Endothelial cell (in vitro differentiated cells): ENCODE measurements at regions not wholly inside any gene's neighbourhood (a gene's known extent, or its start where the extent isn't known, plus 50 kb on each side); places are given as distances from the start of the nearest gene placed in this dataset.

Experiments used
- DNase-seq: peaks from one replicate; pipeline ENCODE4 v3.0.0; 2021; ENCODE audit warnings: low spot score
- H3K27ac Mint-ChIP-seq: one replicate; pipeline ENCODE4 v1.8.0; 2021; ENCODE audit warnings: mixed read lengths, inconsistent platforms; ENCODE audit not compliant: unreplicated experiment
- H3K27me3 Mint-ChIP-seq: one replicate; pipeline ENCODE4 v1.8.0; 2021; ENCODE audit warnings: mild to moderate bottlenecking, moderate library complexity, mixed read lengths, inconsistent platforms; ENCODE audit not compliant: unreplicated experiment
- H3K36me3 Mint-ChIP-seq: one replicate; pipeline ENCODE4 v1.8.0; 2021; ENCODE audit warnings: mild to moderate bottlenecking, low read depth, mixed read lengths, inconsistent platforms; ENCODE audit not compliant: unreplicated experiment
- H3K4me1 Mint-ChIP-seq: one replicate; pipeline ENCODE4 v1.8.0; 2021; ENCODE audit warnings: mild to moderate bottlenecking, mixed read lengths, inconsistent platforms; ENCODE audit not compliant: unreplicated experiment
- H3K4me3 Mint-ChIP-seq: one replicate; pipeline ENCODE4 v1.8.0; 2021; ENCODE audit warnings: mild to moderate bottlenecking, mixed read lengths, inconsistent platforms; ENCODE audit not compliant: unreplicated experiment
- H3K9me3 Mint-ChIP-seq: one replicate; pipeline ENCODE4 v1.8.0; 2021; ENCODE audit warnings: mixed read lengths, inconsistent platforms; ENCODE audit not compliant: unreplicated experiment
- CTCF ChIP-seq: fragments of 200-600 bp; sonication (generic); IDR thresholded peaks from one replicate; pipeline ENCODE4 v1.5.0; 2021; ENCODE audit warnings: antibody characterized with exemption; ENCODE audit not compliant: unreplicated experiment

GRCh38 chr6:132892929-132893771 is 78.8 kb downstream of the RPS12 start:
- TF ChIP-seq CTCF, result no peak
- H3K9me3 Mint-ChIP-seq, result no peaks in the 10 kb centered on the region
- H3K27me3 Mint-ChIP-seq, result no peaks in the 10 kb centered on the region
- no peaks in the 10 kb centered on the region for H3K4me1 Mint-ChIP-seq
- H3K36me3 Mint-ChIP-seq, result no peaks in the 10 kb centered on the region
- no peak overlapping the region for H3K27ac Mint-ChIP-seq
- no peak for DNase-seq
- H3K4me3 Mint-ChIP-seq, result no peak overlapping the region

- H3K36me3 Mint-ChIP-seq, result no peaks in the 10 kb centered on the region
- no peak for TF ChIP-seq CTCF
- H3K9me3 Mint-ChIP-seq, result no peaks in the 10 kb centered on the region
- no peak for DNase-seq
- no peaks in the 10 kb centered on the region for H3K4me1 Mint-ChIP-seq
- no peaks in the 10 kb centered on the region for H3K27me3 Mint-ChIP-seq
- H3K4me3 Mint-ChIP-seq, result no peak overlapping the region
- no peak overlapping the region for H3K27ac Mint-ChIP-seq
Observed at GRCh38 chr6:132893772-132894490, 79.6 kb downstream of the RPS12 start.

- H3K27ac Mint-ChIP-seq, result no peak overlapping the region
- no peaks in the 10 kb centered on the region for H3K36me3 Mint-ChIP-seq
- H3K9me3 Mint-ChIP-seq, result no peaks in the 10 kb centered on the region
- DNase-seq, result no peak
- H3K27me3 Mint-ChIP-seq, result no peaks in the 10 kb centered on the region
- H3K4me3 Mint-ChIP-seq, result no peak overlapping the region
- H3K4me1 Mint-ChIP-seq, result no peaks in the 10 kb centered on the region
- no peak for TF ChIP-seq CTCF
Observed at GRCh38 chr6:132898376-132898775, 84.0 kb downstream of the RPS12 start.

- H3K36me3 Mint-ChIP-seq, result no peaks in the 10 kb centered on the region
- H3K9me3 Mint-ChIP-seq, result no peaks in the 10 kb centered on the region
- no peak overlapping the region for H3K4me3 Mint-ChIP-seq
- no peaks in the 10 kb centered on the region for H3K27me3 Mint-ChIP-seq
- H3K27ac Mint-ChIP-seq, result no peak overlapping the region
- H3K4me1 Mint-ChIP-seq, result no peaks in the 10 kb centered on the region
- no peak for DNase-seq
- no peak for TF ChIP-seq CTCF
Observed at GRCh38 chr6:132900849-132901248, 86.5 kb downstream of the RPS12 start.

- Mint-ChIP-seq H3K4me3 (no peak overlapping the region), H3K27me3 (no peaks in the 10 kb centered on the region), H3K27ac (no peak overlapping the region), H3K4me1 (no peaks in the 10 kb centered on the region), H3K9me3 (no peaks in the 10 kb centered on the region), H3K36me3 (no peaks in the 10 kb centered on the region)
- no peak for DNase-seq
- no peak for TF ChIP-seq CTCF
Observed at GRCh38 chr6:132902901-132903300, 88.5 kb downstream of the RPS12 start.
